ENCODE measurements at regions not wholly inside any gene's neighbourhood (a gene's known extent, or its start where the extent isn't known, plus 50 kb on each side); places are given as distances from the start of the nearest gene placed in this dataset.

DNA sequence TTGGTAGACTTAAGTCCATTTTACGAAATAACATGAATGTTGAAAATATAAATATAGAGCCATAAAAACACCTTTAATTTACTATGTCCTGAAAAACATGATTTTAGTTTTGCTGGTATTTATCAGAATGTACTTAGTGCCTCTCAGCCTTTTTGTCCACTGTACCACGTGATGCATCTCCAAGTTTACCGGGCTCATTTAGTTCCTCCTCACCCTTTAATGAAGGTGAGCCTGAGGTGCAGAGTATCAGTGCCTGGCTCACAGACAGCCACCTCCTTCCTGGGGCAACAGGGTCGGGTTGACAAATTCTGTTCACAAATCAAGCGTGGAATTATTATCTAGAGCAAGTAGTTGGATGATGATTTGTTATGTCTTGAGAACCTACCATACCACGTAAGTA, 420.5 kb upstream of the MEIS1 start:
- Histone ChIP-seq H3K36me3 (no peaks in the 10 kb centered on the region), H3K4me3 (ENCODE audit: low read depth in 1 of 2, low read length in 1 of 2) (no peak overlapping the region), H3K27me3 (no peaks in the 10 kb centered on the region), H3K27ac (no peak overlapping the region), H3K4me1 (ENCODE audit: control insufficient read depth in 1 of 2, insufficient read depth in 1 of 2, low read depth in 1 of 2, low read length in 1 of 2) (no peaks in the 10 kb centered on the region), H3K9me3 (no peaks in the 10 kb centered on the region)
- TF ChIP-seq, protein P1, sequence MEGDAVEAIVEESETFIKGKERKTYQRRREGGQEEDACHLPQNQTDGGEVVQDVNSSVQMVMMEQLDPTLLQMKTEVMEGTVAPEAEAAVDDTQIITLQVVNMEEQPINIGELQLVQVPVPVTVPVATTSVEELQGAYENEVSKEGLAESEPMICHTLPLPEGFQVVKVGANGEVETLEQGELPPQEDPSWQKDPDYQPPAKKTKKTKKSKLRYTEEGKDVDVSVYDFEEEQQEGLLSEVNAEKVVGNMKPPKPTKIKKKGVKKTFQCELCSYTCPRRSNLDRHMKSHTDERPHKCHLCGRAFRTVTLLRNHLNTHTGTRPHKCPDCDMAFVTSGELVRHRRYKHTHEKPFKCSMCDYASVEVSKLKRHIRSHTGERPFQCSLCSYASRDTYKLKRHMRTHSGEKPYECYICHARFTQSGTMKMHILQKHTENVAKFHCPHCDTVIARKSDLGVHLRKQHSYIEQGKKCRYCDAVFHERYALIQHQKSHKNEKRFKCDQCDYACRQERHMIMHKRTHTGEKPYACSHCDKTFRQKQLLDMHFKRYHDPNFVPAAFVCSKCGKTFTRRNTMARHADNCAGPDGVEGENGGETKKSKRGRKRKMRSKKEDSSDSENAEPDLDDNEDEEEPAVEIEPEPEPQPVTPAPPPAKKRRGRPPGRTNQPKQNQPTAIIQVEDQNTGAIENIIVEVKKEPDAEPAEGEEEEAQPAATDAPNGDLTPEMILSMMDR (IDR thresholded peaks at IDR 0.05), result no peak

DNA sequence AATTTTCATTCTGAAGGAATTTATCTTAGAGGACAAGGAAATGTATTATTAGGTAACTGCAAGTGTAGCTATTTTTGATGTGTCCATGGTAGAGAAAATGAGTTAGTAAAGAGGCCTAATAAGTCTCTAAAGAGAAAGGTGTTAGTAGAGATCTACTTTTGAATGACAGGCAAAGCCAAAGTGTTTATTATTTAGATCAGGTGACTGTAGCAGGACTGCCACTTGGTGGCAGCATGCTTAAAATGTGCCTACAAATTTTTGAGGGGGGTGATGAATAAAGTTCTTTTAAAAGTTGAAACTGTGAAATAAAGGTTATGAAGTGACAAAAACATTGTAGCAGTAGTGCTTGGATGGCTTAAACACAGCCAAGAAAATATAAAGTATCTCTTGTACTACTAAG, 421.5 kb upstream of the MEIS1 start:
- H3K4me1 ChIP-seq (ENCODE audit: control insufficient read depth in 1 of 2, insufficient read depth in 1 of 2, low read depth in 1 of 2, low read length in 1 of 2), result no peaks in the 10 kb centered on the region
- no peaks in the 10 kb centered on the region for H3K36me3 ChIP-seq
- no peak overlapping the region for H3K27ac ChIP-seq
- H3K4me3 ChIP-seq (ENCODE audit: low read depth in 1 of 2, low read length in 1 of 2), result no peak overlapping the region
- no peaks in the 10 kb centered on the region for H3K27me3 ChIP-seq
- H3K9me3 ChIP-seq, result no peaks in the 10 kb centered on the region
- TF ChIP-seq, protein P1 (IDR thresholded peaks at IDR 0.05), result no peak

DNA sequence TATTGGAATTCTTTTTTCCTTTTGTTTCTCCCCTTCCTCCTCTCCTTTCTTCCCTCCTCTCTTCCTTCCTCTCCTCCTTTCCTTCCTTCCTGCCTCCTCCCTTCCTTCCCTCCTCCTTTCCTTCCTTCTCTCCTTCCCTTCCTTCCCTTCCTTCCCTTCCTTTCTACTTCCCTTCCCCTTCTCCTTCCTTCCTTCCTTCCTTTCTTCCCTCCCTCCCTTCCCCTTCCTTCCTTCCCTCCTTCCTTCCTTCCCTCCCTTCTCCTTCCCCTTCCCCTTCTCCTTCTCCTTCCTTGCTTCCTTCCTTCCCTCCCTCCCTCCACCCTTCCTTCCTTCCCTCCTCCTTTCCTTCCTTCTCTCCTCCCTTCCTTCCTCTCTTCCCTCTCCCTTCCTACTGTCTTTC, 431.0 kb upstream of the MEIS1 start:
- Histone ChIP-seq H3K36me3 (no peaks in the 10 kb centered on the region), H3K4me1 (ENCODE audit: control insufficient read depth in 1 of 2, insufficient read depth in 1 of 2, low read depth in 1 of 2, low read length in 1 of 2) (no peaks in the 10 kb centered on the region), H3K27me3 (no peaks in the 10 kb centered on the region), H3K27ac (no peak overlapping the region), H3K9me3 (no peaks in the 10 kb centered on the region), H3K4me3 (ENCODE audit: low read depth in 1 of 2, low read length in 1 of 2) (no peak overlapping the region)
- TF ChIP-seq, protein P1 (IDR thresholded peaks at IDR 0.05), result no peak

DNA sequence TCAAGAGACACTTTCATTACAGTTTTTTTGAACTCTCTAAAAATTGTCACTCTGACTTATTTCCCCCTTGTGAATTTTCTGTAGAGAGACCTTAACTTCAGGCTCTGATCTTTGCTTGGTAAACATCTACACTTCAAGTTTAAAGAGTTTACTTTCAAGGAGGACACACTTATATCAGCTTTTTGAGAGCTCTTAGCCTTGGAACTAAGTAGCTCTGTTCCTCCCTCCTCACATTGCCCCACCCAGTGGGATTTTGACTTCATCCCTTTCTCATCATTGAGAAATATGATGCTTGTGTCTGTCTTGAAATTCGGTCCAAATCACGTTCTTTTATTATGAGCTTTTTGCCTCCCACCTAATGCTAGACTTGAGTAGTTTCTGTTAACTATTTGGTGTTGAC, 433.4 kb upstream of the MEIS1 start:
- TF ChIP-seq, protein P1 (IDR thresholded peaks at IDR 0.05), result no peak
- no peak overlapping the region for H3K4me3 ChIP-seq (ENCODE audit: low read depth in 1 of 2, low read length in 1 of 2)

DNA sequence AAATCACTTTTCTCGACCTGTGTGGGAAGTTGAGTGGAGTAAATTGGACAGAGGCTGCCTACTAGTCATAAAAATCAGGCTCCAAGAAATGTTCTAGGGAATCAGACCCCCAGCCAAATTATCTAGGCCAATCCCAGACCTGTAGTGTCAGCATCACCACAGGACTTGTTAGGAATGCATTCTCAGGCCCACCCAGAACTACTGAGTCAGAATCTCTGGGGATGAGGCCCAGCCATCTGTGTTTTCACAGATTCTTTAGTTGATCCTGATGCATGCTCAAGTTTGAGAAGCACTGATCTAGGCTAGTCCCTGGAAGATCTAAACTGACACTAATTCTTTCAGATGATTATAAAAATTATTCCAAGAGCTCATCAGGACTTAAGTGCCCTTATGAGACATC, 434.0 kb upstream of the MEIS1 start:
- H3K36me3 ChIP-seq, result no peaks in the 10 kb centered on the region
- no peak overlapping the region for H3K27ac ChIP-seq
- TF ChIP-seq, protein P1 (IDR thresholded peaks at IDR 0.05), result no peak
- no peaks in the 10 kb centered on the region for H3K27me3 ChIP-seq
- no peaks in the 10 kb centered on the region for H3K9me3 ChIP-seq
- no peak overlapping the region for H3K4me3 ChIP-seq (ENCODE audit: low read depth in 1 of 2, low read length in 1 of 2)
- H3K4me1 ChIP-seq (ENCODE audit: control insufficient read depth in 1 of 2, insufficient read depth in 1 of 2, low read depth in 1 of 2, low read length in 1 of 2), result no peaks in the 10 kb centered on the region

More for the DNA sequence above, 433.4 kb upstream of the MEIS1 start:
- H3K9me3 ChIP-seq, result no peaks in the 10 kb centered on the region
- H3K36me3 ChIP-seq, result no peaks in the 10 kb centered on the region
- no peak overlapping the region for H3K27ac ChIP-seq
- H3K4me1 ChIP-seq (ENCODE audit: control insufficient read depth in 1 of 2, insufficient read depth in 1 of 2, low read depth in 1 of 2, low read length in 1 of 2), result no peaks in the 10 kb centered on the region
- no peaks in the 10 kb centered on the region for H3K27me3 ChIP-seq

DNA sequence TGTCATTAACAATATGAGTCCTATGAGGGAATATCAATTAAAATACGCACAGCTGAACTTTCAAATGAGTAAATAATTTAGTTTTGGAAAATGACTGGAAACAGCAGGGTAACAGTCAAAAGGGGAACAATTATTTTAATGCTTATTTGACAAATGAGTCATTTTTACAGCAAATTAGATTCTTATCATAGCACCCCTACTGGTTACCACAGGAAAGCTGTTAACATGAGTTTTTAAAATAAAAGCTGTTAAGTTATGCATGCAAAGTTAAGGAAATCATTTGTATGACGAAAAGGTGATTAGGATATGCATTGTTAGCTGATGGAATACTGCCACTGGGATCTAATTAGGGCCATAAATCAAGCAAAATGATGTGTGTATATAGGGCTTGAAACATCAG, 435.1 kb upstream of the MEIS1 start:
- no peaks in the 10 kb centered on the region for H3K4me1 ChIP-seq (ENCODE audit: control insufficient read depth in 1 of 2, insufficient read depth in 1 of 2, low read depth in 1 of 2, low read length in 1 of 2)
- H3K9me3 ChIP-seq, result no peaks in the 10 kb centered on the region
- TF ChIP-seq, protein P1 (IDR thresholded peaks at IDR 0.05), result no peak
- H3K27ac ChIP-seq, result no peak overlapping the region
- H3K4me3 ChIP-seq (ENCODE audit: low read depth in 1 of 2, low read length in 1 of 2), result no peak overlapping the region
- no peaks in the 10 kb centered on the region for H3K27me3 ChIP-seq
- no peaks in the 10 kb centered on the region for H3K36me3 ChIP-seq
